Muscle layer of colon (tissue), 2 donors: ENCODE measurements at regions not wholly inside any gene's neighbourhood (a gene's known extent, or its start where the extent isn't known, plus 50 kb on each side); places are given as distances from the start of the nearest gene placed in this dataset.

ENCODE experiments used
- H3K27ac ChIP-seq: one replicate; pipeline ENCODE4 v1.7.0; 2013; ENCODE audit warnings: low read depth, mild to moderate bottlenecking, low read length, moderate library complexity
- H3K27me3 ChIP-seq, 2 donors: one replicate each; pipeline ENCODE4 v1.7.0; 2013; ENCODE audit warnings: low read length in 2 of 2, mild to moderate bottlenecking in 2 of 2; ENCODE audit not compliant: insufficient read depth in 2 of 2, control insufficient read depth in 1 of 2
- H3K36me3 ChIP-seq: one replicate; pipeline ENCODE4 v1.7.0; 2013; ENCODE audit warnings: mild to moderate bottlenecking, low read length; ENCODE audit not compliant: insufficient read depth
- H3K4me1 ChIP-seq: one replicate; pipeline ENCODE4 v1.7.0; 2013; ENCODE audit warnings: mild to moderate bottlenecking, low read length; ENCODE audit not compliant: insufficient read depth
- H3K4me3 ChIP-seq, 2 donors: one replicate each; pipeline ENCODE4 v1.7.0; 2013; ENCODE audit warnings: low read length in 2 of 2, low read depth in 1 of 2, mild to moderate bottlenecking in 1 of 2, moderate library complexity in 1 of 2
- H3K9ac ChIP-seq: one replicate; pipeline ENCODE4 v1.7.0; 2013; ENCODE audit warnings: low read length
- H3K9me3 ChIP-seq: one replicate; pipeline ENCODE4 v1.7.0; 2013; ENCODE audit warnings: mild to moderate bottlenecking, low read length
- donor health status: abdominal sarcoma.
- donor health status: Adenocarcinoma of cecum.

DNA sequence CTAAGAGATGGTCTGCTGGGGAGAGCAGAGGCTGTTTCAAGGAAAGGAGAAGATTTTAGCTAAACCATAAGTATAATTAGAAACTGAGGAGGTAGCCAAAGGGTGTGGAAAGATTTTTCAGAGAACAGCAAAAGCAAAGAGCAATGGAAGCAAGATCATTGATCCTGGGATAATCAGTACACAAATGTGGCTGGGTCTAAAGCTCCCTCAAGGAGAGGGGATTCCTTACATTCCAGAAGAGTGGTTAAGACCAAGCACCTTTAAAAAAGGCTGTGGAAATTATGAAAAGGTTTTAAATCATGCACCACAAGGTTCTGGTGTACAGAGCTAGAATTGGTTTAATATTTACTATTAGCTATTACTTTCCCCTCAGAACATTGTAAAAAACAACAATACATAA is 246.0 kb upstream of the UBE2E3 start:
- Histone ChIP-seq H3K36me3 (no peaks in the 10 kb centered on the region), H3K27me3 (no peaks in the 10 kb centered on the region), H3K4me3 (no peak overlapping the region), H3K27ac (no peak overlapping the region), H3K4me1 (no peaks in the 10 kb centered on the region), H3K9me3 (no peaks in the 10 kb centered on the region), H3K9ac (no peak overlapping the region)

GRCh38 chr2:180733330-180733729 is 247.1 kb upstream of the UBE2E3 start:
- Histone ChIP-seq H3K4me3 (no peak overlapping the region), H3K9ac (no peak overlapping the region), H3K36me3 (no peaks in the 10 kb centered on the region), H3K4me1 (no peaks in the 10 kb centered on the region), H3K27me3 (no peaks in the 10 kb centered on the region), H3K27ac (no peak overlapping the region), H3K9me3 (no peaks in the 10 kb centered on the region)

DNA sequence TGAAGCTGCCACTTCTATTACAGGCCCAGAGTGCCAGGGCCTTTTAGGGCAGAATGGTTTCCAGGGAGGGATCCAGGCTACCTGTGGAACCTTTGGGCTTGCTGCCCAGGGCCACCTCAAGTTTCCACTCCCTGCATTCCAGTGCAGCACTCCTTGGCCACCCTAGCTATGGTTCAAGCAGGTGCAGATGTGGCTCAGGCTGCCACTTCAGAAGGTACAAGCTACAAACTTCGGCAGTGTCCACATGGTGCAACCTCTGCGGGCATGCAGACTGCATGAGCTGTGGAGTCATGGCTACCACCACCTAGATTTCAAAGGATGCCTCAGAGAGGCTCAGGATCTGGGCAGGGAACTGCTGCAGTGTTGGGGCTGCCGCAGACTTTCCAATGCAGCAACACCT is 248.1 kb upstream of the UBE2E3 start:
- no peaks in the 10 kb centered on the region for H3K9me3 ChIP-seq
- H3K9ac ChIP-seq, result no peak overlapping the region
- no peaks in the 10 kb centered on the region for H3K4me1 ChIP-seq
- no peak overlapping the region for H3K27ac ChIP-seq
- no peak overlapping the region for H3K4me3 ChIP-seq
- no peaks in the 10 kb centered on the region for H3K27me3 ChIP-seq
- H3K36me3 ChIP-seq, result no peaks in the 10 kb centered on the region

DNA sequence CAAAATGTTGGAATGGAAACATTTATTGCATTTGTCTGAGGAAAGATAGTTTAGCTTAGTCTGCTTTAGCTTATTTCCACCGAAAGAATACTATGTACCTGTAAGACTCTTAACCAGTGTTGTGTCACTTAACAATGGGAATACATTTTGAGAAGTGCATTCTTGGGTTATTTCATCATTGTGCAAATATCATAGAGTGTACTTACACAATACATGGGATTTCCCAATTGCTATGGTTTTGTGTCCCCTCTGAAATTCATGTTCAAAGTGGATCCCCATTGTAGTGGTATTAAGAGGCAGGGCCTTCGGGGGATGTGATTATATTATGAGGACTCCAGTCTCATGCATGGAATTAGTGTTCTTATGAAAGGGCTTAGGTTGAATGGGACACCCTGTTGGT is 249.4 kb upstream of the UBE2E3 start:
- Histone ChIP-seq H3K36me3 (no peaks in the 10 kb centered on the region), H3K9me3 (no peaks in the 10 kb centered on the region), H3K27me3 (no peaks in the 10 kb centered on the region), H3K9ac (no peak overlapping the region), H3K4me3 (no peak overlapping the region), H3K27ac (no peak overlapping the region), H3K4me1 (no peaks in the 10 kb centered on the region)

GRCh38 chr2:180728928-180729559 is 251.4 kb upstream of the UBE2E3 start:
- Histone ChIP-seq H3K4me3 (no peak overlapping the region), H3K36me3 (no peaks in the 10 kb centered on the region), H3K4me1 (no peaks in the 10 kb centered on the region), H3K9ac (no peak overlapping the region), H3K9me3 (no peaks in the 10 kb centered on the region), H3K27ac (no peak overlapping the region), H3K27me3 (no peaks in the 10 kb centered on the region)

DNA sequence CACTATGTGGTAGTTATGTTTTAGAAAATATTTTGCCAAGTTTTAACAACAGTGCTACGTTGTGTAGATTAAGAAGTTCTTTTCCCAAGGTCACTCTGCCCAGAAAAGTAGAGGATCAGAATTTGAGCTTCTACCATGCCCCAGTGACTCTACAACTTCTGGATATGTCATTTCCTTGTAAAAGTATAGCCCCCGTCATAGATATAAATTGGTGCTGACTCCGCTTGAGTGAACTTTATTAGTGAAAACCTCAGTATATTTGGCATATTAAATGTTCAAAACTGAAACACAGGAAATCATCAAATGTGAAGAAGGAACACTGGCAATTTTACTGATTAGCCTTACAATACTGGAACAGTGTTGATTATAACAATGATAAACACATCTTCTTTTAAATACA is 256.7 kb upstream of the UBE2E3 start:
- no peaks in the 10 kb centered on the region for H3K36me3 ChIP-seq
- H3K4me1 ChIP-seq, result peaks cover 6% of the 10 kb centered on the region
- H3K4me3 ChIP-seq, result no peak overlapping the region
- H3K9me3 ChIP-seq, result no peaks in the 10 kb centered on the region
- no peak overlapping the region for H3K9ac ChIP-seq
- no peak overlapping the region for H3K27ac ChIP-seq
- H3K27me3 ChIP-seq, result no peaks in the 10 kb centered on the region

DNA sequence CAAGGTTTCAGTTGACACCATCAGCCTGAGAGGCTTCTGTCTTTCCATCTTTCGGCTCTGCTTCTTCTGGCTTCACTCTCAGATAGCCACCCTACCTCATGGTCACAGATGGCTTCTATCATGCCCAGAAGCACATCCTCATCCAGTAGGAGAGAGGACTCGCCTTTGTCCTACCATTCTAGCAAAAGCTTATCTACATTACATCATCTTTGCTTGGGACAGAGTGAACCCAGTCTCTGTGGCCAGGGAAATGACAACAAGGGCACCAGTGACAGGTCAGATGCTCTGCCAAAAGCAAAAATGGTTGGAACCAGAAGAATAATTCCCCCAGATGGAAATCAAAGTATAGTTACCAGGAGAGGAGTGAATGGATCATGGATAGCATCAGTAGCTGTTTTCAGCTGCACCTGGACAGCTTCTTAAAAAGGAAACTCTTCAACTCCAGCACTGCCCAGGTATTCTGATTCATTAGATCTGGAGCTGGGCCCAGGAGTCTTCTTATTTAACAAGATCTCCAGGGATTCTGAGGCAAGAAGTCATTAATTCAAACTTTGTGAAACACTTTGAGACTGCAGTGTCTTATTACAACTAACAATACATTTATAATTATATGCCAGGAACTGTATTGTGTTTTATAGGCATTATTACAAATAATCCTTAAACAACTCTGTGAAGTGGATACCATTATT is 257.7 kb upstream of the UBE2E3 start:
- Histone ChIP-seq H3K9ac (no peak overlapping the region), H3K9me3 (no peaks in the 10 kb centered on the region), H3K4me1 (peaks cover 6% of the 10 kb centered on the region), H3K27me3 (no peaks in the 10 kb centered on the region), H3K27ac (no peak overlapping the region), H3K4me3 (no peak overlapping the region), H3K36me3 (no peaks in the 10 kb centered on the region)

DNA sequence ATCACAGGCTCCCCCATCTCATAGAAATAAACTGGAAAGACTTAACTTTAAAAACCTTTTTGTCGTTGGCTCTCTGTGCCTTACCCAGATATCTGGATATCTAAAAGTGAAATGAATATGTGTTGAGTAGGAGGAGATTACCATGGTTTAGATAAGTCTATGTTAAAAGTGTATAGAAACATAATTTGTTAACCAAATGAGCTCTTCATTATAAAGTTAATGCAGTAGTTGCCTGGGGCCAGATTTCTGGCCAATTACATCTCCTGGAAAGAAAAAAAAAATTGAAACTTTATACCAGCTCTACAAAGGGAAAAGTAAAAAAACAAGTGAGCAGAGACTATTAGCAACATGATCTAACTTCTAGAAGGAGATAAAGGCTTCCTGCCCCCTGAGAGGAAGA is 259.6 kb upstream of the UBE2E3 start:
- peaks cover 6% of the 10 kb centered on the region for H3K4me1 ChIP-seq
- no peak overlapping the region for H3K27ac ChIP-seq
- H3K36me3 ChIP-seq, result no peaks in the 10 kb centered on the region
- no peaks in the 10 kb centered on the region for H3K27me3 ChIP-seq
- H3K4me3 ChIP-seq, result no peak overlapping the region
- H3K9me3 ChIP-seq, result no peaks in the 10 kb centered on the region
- H3K9ac ChIP-seq, result no peak overlapping the region

DNA sequence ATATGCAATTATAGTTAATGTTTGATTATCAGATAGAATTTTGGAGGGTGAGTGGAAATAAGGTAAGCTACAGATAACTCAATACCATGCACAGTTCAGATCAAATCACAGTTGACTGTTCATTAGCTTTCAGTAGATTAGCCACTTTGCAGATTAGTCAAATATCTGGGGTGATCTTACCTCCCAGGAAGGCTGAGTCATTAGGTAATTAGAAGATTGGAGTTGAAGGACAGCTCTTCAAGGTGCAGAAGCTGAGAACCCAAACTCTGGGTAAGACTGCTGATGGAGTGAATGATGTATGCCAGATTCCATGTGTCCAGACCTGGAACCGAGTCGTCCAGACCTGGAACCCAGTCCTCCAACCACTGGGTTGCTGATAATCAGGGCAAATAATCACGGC is 262.8 kb upstream of the UBE2E3 start:
- H3K27ac ChIP-seq, result no peak overlapping the region
- no peaks in the 10 kb centered on the region for H3K27me3 ChIP-seq
- peaks cover 3% of the 10 kb centered on the region for H3K4me1 ChIP-seq
- no peak overlapping the region for H3K9ac ChIP-seq
- no peak overlapping the region for H3K4me3 ChIP-seq
- H3K9me3 ChIP-seq, result no peaks in the 10 kb centered on the region
- H3K36me3 ChIP-seq, result no peaks in the 10 kb centered on the region

DNA sequence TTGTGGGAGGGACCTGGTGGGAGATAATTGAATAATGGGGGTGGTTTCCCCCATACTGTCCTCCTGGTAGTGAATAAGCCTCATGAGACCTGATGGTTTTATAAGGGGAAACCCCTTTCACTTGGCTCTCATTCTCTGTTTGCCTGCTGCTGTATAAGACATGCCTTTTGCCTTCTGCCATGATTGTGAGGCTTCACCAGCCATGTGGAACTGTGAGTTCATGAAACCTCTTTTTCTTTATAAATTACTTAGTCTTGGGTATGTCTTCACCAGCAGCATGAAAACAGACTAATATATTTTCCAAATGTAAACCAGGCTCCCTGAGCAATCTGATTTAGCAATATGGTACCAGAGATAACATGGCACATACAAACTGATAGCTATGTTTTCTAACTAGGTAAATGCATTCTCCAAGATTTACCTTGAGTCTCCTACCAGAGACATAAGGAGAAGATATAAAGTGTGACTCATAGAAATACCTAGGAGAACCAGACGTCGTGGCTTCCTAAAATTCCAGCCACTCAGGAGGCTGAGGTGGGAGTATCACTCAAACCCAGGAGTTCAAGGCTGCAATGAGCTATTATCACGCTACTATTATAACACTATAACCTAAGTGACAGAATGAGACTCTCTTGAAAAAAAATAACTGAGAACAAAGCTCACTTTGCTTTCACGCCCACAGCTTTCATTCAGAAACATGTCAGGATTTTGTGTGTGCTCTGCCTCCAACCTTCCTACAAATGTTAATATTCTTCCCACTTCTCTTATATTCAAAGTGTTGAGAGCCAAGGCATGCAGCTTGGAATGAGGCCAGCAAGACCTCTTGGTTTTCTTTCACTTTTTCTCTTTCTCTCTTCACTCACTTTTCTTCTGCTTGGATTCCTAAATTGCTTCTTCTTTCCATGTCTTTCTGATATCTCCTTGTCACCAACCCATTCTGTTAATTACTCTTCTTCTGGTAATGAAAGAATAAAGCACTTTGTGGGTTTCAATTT is 263.9 kb upstream of the UBE2E3 start:
- Histone ChIP-seq H3K4me3 (no peak overlapping the region), H3K9me3 (no peaks in the 10 kb centered on the region), H3K27me3 (no peaks in the 10 kb centered on the region), H3K4me1 (no peaks in the 10 kb centered on the region), H3K9ac (no peak overlapping the region), H3K27ac (no peak overlapping the region), H3K36me3 (no peaks in the 10 kb centered on the region)

- Histone ChIP-seq H3K27ac (no peak overlapping the region), H3K4me1 (no peaks in the 10 kb centered on the region), H3K27me3 (no peaks in the 10 kb centered on the region), H3K9me3 (no peaks in the 10 kb centered on the region), H3K4me3 (no peak overlapping the region), H3K9ac (no peak overlapping the region), H3K36me3 (no peaks in the 10 kb centered on the region)
Measured at GRCh38 chr2:180715044-180715443, 265.4 kb upstream of the UBE2E3 start.
